SK-N-SH treated with all-trans-retinoic acid at 6 μM for 48 hours (cell line): ENCODE measurements at regions not wholly inside any gene's neighbourhood (a gene's known extent, or its start where the extent isn't known, plus 50 kb on each side); places are given as distances from the start of the nearest gene placed in this dataset.

Source experiments
- ARNTL ChIP-seq: fragments of 450-650 bp; formaldehyde crosslinking; IDR thresholded peaks from 2 replicates; pipeline ENCODE4 v1.5.0; 2020; ENCODE audit warnings: low read depth, mild to moderate bottlenecking, moderate library complexity, borderline replicate concordance
- BACH2 ChIP-seq: fragments of 250-450 bp; sonication (Bioruptor Pico); IDR thresholded peaks from 2 replicates; pipeline ENCODE4 v1.9.0; 2021; ENCODE audit warnings: mild to moderate bottlenecking, borderline replicate concordance
- CSRNP3 ChIP-seq: fragments of 250-450 bp; sonication (Bioruptor Pico); IDR thresholded peaks from 2 replicates; pipeline ENCODE4 v1.5.1; 2021; ENCODE audit warnings: mild to moderate bottlenecking, moderate library complexity
- PATZ1 ChIP-seq: fragments of 250-450 bp; sonication (Bioruptor Pico); IDR thresholded peaks from 2 replicates; pipeline ENCODE4 v1.8.0; 2020; ENCODE audit warnings: mild to moderate bottlenecking, moderate library complexity, borderline replicate concordance
- RARB ChIP-seq: fragments of 250-450 bp; sonication (Bioruptor Pico); IDR thresholded peaks from 2 replicates; pipeline ENCODE4 v1.8.0; 2021; ENCODE audit warnings: mild to moderate bottlenecking, moderate library complexity
- TSHZ2 ChIP-seq: fragments of 250-450 bp; sonication (Bioruptor Pico); IDR thresholded peaks from 2 replicates; pipeline ENCODE4 v1.5.0; 2020; ENCODE audit warnings: mild to moderate bottlenecking, moderate library complexity
- ZC3H10 ChIP-seq: fragments of 250-450 bp; sonication (Bioruptor Pico); IDR thresholded peaks from 2 replicates; pipeline ENCODE4 v1.5.1; 2021; ENCODE audit warnings: mild to moderate bottlenecking, moderate library complexity
- ZFP3 ChIP-seq: fragments of 250-450 bp; sonication (Bioruptor Pico); IDR thresholded peaks from 2 replicates; pipeline ENCODE4 v1.5.0; 2020; ENCODE audit warnings: mild to moderate bottlenecking, moderate library complexity
- ZNF565 ChIP-seq: fragments of 450-650 bp; formaldehyde crosslinking; conservative IDR thresholded peaks from 2 replicates; pipeline ENCODE4 v1.5.0; 2020; ENCODE audit warnings: low read depth, mild to moderate bottlenecking, moderate library complexity
- ZNF70 ChIP-seq: fragments of 450-650 bp; formaldehyde crosslinking; IDR thresholded peaks from 2 replicates; pipeline ENCODE4 v1.5.0; 2020; ENCODE audit warnings: mild to moderate bottlenecking, moderate library complexity

- TF ChIP-seq PATZ1 (CRISPR knock-in tag) (no peak), ZC3H10 (CRISPR knock-in tag) (no peak), ZNF565 (CRISPR knock-in tag) (no peak), RARB (CRISPR knock-in tag) (no peak), CSRNP3 (no peak), BACH2 (CRISPR knock-in tag) (no peak), ZFP3 (CRISPR knock-in tag) (no peak), ARNTL (CRISPR knock-in tag) (no peak), TSHZ2 (CRISPR knock-in tag) (no peak), ZNF70 (CRISPR knock-in tag) (no peak)
Observed at GRCh38 chr2:30332791-30333453, 101.6 kb downstream of the LBH start.
